RPMI7951 (cell line): ENCODE measurements at regions not wholly inside any gene's neighbourhood (a gene's known extent, or its start where the extent isn't known, plus 50 kb on each side); places are given as distances from the start of the nearest gene placed in this dataset.
"Not testable (repeated sequence)": the region's sequence is repeated elsewhere in the genome, so short reads cannot be mapped to it uniquely, and the experiment has no call there.

Experiments
- DNase-seq: peaks from one replicate; pipeline ENCODE4 v3.0.0-alpha.2; 2012; ENCODE audit warnings: low read depth

DNA sequence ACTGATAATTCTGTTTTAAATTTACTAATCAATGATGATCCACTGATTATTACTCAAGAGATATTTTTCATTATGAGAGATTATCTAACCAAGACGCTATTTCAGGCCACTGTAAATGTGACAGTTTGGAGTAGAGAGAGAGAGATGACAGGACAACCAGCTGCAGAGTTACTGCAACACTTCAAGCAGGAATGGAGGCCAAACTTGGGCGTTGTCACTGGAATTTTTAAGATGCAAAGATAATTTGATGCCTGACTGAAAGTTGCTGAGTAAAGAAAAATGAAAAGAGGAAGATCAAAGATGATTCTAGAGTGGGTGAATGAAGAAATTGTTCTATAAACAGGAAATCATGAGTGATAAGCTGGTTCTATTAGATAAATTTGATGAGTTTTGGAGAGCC is 1302.1 kb upstream of the TMEFF2 start:
- no peak for DNase-seq

DNA sequence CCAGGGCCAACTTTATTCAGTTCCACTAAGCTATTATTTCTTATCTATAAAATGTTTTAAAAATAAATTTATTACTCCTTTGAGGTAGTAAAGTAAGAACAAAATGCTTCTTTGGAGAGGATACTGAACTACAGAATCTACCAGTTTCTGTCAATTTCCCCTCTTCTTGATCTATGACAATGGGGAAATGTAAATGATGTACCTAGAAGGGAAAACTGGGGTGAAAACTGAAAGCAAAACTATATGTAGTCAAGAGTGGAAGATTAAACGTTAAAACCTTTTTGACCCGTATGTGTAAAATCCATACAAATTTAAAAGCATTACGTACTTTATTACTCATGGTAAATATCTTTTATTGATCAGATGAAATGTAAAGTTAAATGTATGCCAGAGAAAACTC is 1287.8 kb upstream of the TMEFF2 start:
- DNase-seq, result no peak

GRCh38 chr2:193480187-193480586 is 1285.5 kb upstream of the TMEFF2 start:
- no peak for DNase-seq

- DNase-seq, result peak; percentile 6
Measured at GRCh38 chr2:193476171-193476800, 1281.6 kb upstream of the TMEFF2 start.

GRCh38 chr2:193475038-193475437 is 1280.3 kb upstream of the TMEFF2 start:
- no peak for DNase-seq

- no peak for DNase-seq
Measured at GRCh38 chr2:193469251-193469650, 1274.5 kb upstream of the TMEFF2 start.

DNA sequence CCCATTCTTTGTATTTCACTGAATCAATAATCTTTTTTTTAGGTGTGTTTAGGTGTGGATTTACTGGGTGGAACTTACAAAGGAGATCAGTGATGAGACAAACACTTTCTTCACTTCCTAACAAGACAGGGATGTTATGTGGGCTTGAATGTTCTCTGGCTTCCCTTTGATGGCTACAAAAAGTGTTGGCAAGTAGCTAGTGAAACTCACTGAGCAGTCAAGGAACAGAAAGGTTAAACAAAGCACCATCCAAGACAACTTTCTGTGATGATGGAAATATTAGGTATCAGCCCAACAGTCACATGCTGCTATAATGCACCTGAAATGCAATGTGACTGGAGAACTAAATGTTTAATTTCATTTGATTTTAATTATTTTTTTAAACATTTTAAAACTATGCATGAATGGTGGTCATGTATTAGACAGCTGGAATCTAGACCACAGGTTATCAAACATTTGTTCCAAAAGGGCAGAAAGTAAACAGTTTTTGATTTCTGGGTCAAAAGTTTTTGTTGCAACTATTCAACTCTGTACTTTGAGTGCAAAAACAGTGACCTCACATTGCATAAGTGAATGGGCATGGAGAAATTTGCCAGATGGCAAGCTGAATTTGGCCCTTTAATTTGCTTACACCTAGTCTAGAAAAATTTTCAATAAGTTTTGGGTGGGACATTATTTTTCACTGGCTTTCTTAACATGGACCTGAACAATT is 1272.7 kb upstream of the TMEFF2 start:
- no peak for DNase-seq

DNA sequence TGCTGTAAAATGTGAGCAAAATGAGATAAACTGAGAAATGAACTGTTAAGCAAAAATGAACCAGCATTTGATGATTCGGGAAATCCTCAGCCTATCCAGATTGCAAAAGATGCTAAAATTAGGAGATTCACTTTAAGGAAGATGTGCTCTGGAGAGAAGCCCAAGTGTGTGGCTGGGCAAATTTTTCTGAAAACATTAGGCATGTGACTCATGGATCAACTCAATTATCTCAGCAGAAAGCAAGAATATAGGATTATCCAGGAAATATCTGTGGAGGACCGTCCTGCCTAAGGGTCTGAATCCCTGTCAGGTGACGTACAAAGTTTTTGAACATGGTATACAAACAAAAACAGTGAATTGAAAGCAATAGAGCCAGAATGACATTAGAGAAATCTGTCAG is 1268.3 kb upstream of the TMEFF2 start:
- DNase-seq, result peak; percentile 1

- DNase-seq, result no peak
Measured at GRCh38 chr2:193462411-193462810, 1267.7 kb upstream of the TMEFF2 start.

- no peak for DNase-seq
Measured at GRCh38 chr2:193461431-193461934, 1266.8 kb upstream of the TMEFF2 start.

GRCh38 chr2:193446967-193447366 is 1252.2 kb upstream of the TMEFF2 start:
- DNase-seq, result no peak

DNA sequence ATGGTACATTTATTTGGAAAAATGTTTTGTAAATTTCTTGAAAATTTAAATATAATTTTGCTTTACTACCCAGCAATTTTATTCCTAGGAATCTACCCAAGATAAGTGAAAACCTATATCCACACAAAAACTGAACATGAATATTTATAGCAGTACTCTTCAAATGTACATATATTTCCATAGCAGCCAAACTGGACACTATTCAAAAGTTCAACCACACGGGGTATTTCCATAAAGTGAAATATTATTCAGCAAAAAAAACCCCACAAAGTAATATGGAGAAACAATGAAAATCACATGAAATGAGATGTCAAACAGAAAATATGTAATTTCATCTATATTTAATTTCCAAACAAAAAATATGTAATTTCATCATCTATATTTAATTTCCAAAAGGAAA is 1247.6 kb upstream of the TMEFF2 start:
- no peak for DNase-seq

DNA sequence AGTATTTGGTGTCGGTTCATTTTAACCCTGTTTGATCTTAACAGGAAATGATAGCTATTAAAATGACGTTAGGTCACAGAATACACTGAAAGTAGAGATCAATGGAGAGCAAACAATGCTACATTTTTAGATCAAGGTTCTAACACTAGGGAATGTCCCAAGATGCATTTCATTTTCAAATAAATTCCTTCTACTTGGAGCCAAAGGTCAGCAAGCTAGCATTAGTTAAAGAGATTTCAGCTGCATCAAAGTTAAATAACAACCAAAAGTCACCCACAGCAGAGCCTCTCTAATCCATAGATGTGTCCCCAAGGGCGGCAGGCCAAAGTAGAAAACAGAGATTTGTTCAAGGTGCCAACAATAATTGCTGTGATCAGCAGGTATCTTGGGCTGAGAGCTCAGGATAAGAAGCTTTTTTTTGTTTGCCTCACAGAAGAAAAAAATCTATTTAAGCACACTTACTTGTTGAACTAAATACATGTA is 1233.6 kb upstream of the TMEFF2 start:
- no peak for DNase-seq

- not testable (repeated sequence) for DNase-seq
Measured at GRCh38 chr2:193412368-193412767, 1217.6 kb upstream of the TMEFF2 start.

- DNase-seq, result no peak
Measured at GRCh38 chr2:193409951-193410350, 1215.2 kb upstream of the TMEFF2 start.

GRCh38 chr2:193382583-193382982 is 1187.8 kb upstream of the TMEFF2 start:
- no peak for DNase-seq

DNA sequence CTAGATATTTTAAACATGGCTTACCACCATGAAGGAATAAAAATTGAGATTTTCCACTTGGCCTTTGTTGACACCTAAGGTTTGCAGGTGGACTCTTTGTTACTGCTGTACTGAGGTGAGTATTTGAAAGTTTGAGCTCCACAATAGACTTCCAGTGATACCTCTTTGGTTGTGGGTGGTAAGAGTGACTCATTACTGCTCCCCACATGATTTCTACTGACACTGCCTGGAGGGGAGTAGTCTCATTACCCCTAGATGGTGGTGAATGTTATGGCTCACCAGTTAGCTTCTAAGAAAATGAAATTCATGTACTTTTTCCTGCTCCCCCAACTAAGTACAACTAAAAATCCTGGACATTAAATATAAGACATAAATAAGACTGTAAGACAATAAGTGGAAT is 1183.1 kb upstream of the TMEFF2 start:
- peak; percentile 4 for DNase-seq

DNA sequence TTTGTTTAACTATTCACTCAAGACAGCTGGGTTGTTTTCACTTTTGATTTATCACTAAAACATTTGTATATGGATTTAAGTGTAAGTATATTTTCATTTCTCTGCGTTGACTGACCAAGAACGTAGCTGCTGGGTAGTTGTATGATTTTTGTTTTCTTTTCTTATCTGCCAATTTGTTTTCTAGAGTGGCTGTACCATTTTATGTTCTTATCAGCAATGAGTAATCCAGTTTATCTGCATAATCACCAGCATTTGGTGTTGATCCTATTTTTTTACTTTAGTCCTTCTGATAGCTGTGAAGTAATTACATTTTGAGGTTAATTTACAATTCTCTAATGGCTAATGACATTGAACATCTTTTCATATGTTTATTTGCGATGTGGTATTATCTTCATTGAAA is 1178.4 kb upstream of the TMEFF2 start:
- no peak for DNase-seq

GRCh38 chr2:193371200-193371599 is 1176.5 kb upstream of the TMEFF2 start:
- no peak for DNase-seq

DNA sequence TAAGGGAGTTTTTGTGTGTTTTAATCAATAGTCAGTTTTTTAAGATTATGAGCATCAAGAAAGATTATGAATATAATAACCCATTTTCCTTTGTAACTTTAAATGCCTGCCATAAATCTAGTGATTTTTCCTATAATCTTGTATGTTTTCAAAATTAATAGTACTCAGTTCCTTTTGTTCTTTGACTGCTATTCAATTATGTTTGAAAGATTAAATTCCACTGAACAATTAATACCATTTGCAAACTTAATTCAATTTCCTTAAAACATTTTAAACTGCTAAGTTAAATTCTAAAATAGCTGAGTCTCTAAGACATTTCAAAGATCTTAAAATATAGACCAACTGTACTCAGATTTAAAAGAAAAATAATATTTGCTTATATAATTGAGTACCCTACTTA is 1173.9 kb upstream of the TMEFF2 start:
- DNase-seq, result no peak

- no peak for DNase-seq
Measured at GRCh38 chr2:193357508-193357907, 1162.8 kb upstream of the TMEFF2 start.

- DNase-seq, result not testable (repeated sequence)
Measured at GRCh38 chr2:193352665-193353242, 1158.0 kb upstream of the TMEFF2 start.

GRCh38 chr2:193350509-193350908 is 1155.8 kb upstream of the TMEFF2 start:
- DNase-seq, result no peak
